ENCODE measurements at regions not wholly inside any gene's neighbourhood (a gene's known extent, or its start where the extent isn't known, plus 50 kb on each side); places are given as distances from the start of the nearest gene placed in this dataset.

DNA sequence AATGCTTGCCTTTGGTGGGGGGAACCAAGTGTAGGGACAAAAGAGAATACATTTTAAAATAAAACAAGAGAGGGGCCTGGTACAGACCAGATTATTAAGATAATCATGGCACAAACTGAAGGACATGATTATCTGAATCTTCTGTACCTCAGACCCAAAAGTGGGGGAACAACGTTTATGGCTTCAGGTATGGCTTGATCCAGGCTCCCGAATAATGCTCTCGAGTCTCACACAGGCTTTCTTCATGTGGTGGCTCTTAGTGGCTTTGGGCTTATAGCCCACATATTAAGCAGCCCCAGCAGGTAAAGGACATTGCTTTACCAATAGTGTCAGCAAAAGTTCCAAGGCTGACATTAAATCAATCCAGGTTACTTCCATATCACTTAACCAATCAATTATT lies 106.8 kb upstream of the FOXK1 start:
- TF ChIP-seq, protein P1, sequence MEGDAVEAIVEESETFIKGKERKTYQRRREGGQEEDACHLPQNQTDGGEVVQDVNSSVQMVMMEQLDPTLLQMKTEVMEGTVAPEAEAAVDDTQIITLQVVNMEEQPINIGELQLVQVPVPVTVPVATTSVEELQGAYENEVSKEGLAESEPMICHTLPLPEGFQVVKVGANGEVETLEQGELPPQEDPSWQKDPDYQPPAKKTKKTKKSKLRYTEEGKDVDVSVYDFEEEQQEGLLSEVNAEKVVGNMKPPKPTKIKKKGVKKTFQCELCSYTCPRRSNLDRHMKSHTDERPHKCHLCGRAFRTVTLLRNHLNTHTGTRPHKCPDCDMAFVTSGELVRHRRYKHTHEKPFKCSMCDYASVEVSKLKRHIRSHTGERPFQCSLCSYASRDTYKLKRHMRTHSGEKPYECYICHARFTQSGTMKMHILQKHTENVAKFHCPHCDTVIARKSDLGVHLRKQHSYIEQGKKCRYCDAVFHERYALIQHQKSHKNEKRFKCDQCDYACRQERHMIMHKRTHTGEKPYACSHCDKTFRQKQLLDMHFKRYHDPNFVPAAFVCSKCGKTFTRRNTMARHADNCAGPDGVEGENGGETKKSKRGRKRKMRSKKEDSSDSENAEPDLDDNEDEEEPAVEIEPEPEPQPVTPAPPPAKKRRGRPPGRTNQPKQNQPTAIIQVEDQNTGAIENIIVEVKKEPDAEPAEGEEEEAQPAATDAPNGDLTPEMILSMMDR (IDR thresholded peaks at IDR 0.05): no peak
- no peak for TF ChIP-seq POLR2A (IDR thresholded peaks at IDR 0.05)

All from breast epithelium (tissue), 3 donors.